ENCODE measurements at regions not wholly inside any gene's neighbourhood (a gene's known extent, or its start where the extent isn't known, plus 50 kb on each side); places are given as distances from the start of the nearest gene placed in this dataset.

DNA sequence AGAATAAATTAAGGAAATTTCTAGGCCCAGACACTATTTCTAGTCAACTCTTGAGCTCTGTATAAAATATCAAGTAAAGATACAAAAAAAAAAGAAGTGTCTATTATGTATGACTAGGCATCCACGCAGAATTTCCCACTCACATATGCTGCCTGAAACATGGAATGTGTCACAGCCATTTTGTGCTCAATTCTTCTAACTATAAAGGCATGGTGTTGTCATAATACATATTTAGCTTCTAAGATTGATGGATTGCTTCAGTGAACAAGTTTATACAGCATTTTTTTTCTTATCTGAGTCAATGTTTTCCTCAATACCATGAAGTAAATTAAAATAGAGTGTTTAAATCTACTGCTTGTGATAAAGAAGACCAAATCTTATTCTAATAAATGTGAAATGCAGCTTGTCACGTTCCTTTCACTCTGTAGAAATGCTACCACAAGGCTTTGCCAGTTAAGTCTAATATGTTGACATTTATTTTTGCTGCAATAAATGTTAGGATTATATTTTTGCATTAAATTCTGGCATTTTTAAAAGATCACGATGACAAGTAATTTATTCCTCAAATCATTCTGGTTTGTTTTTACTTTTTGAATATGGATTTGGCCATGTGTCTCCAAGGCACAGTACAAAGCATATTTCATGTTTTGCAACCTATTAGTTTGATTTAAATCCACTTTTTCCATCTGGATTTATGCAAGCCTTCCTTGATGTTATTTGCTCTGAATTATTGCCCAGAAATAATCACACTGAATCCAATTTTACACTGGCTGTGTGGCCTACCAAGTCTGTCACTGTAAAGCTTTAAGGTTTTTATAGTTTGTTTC, 1829.0 kb upstream of the PCDH7 start:
- no peak overlapping the region for H3K4me2 ChIP-seq (ENCODE audit: low read depth, low read length, poor library complexity, severe bottlenecking)
- no peak for DNase-seq
- H3K4me3 ChIP-seq (ENCODE audit: low read length), result no peak overlapping the region
- no peak overlapping the region for H2AFZ ChIP-seq (ENCODE audit: low read length)
- H3K9me3 ChIP-seq (ENCODE audit: low read length), result peaks cover 26% of the 10 kb centered on the region
- no peak overlapping the region for H3K27ac ChIP-seq (ENCODE audit: low read length)
- no peak overlapping the region for H3K9ac ChIP-seq (ENCODE audit: low read length)
- no peaks in the 10 kb centered on the region for H3K4me1 ChIP-seq (ENCODE audit: low read length)
- no peaks in the 10 kb centered on the region for H4K20me1 ChIP-seq (ENCODE audit: insufficient read depth, low read depth, low read length)
- H3K36me3 ChIP-seq (ENCODE audit: insufficient read depth, low read length), result no peaks in the 10 kb centered on the region
- H3K9me2 ChIP-seq (replicated peaks; ENCODE audit: insufficient read depth, low read length), result no peaks in the 10 kb centered on the region
- no peaks in the 10 kb centered on the region for H3K79me2 ChIP-seq (ENCODE audit: low read length)
- no peaks in the 10 kb centered on the region for H3K27me3 ChIP-seq (ENCODE audit: low read length)

DNA sequence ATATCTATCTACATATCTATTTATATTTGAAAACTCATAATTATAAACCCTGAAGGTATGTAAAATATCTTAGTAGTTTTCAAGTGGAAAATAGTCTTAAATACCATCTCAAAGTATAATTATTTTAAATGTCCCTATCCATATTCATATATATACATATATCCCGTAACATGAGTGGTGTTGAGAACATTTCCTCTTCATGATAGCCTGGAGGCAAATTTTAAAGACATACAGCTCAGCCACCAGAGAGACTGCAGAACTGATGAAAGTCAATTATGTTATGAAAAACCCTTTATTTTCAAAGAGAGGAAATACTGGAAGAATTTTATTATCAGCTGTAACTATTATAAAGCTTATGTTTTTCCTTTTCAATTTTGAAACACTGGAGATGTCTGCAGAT, 1806.7 kb upstream of the PCDH7 start:
- Histone ChIP-seq H3K36me3 (ENCODE audit: insufficient read depth, low read length) (no peaks in the 10 kb centered on the region), H3K27ac (ENCODE audit: low read length) (no peak overlapping the region), H3K9ac (ENCODE audit: low read length) (no peak overlapping the region), H3K4me2 (ENCODE audit: low read depth, low read length, poor library complexity, severe bottlenecking) (no peak overlapping the region), H3K79me2 (ENCODE audit: low read length) (no peaks in the 10 kb centered on the region), H4K20me1 (ENCODE audit: insufficient read depth, low read depth, low read length) (no peaks in the 10 kb centered on the region), H2AFZ (ENCODE audit: low read length) (no peak overlapping the region), H3K9me2 (replicated peaks; ENCODE audit: insufficient read depth, low read length) (no peaks in the 10 kb centered on the region), H3K9me3 (ENCODE audit: low read length) (peaks cover 13% of the 10 kb centered on the region), H3K27me3 (ENCODE audit: low read length) (no peaks in the 10 kb centered on the region), H3K4me1 (ENCODE audit: low read length) (no peaks in the 10 kb centered on the region), H3K4me3 (ENCODE audit: low read length) (no peak overlapping the region)
- DNase-seq, result no peak

DNA sequence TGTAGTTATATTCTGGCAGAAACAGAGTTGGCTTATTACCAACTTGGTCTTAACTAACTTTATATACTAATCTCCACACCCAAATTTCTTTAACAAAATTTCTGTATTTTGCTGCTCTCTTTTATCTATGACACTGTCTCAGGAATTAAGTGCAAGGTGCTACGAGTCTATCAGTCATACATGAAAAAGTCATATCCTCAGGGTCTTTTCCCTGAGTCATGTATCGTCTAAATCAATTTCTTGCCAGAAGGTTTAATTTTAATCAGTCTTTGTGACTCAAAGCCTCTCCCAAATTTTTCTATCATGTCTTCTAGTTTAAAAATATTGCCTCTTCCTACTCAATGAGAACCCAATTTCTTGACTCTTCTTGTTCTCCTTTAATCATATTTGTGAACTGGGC, 1803.6 kb upstream of the PCDH7 start:
- Histone ChIP-seq H3K36me3 (ENCODE audit: insufficient read depth, low read length) (no peaks in the 10 kb centered on the region), H2AFZ (ENCODE audit: low read length) (no peak overlapping the region), H3K9ac (ENCODE audit: low read length) (no peak overlapping the region), H3K9me2 (replicated peaks; ENCODE audit: insufficient read depth, low read length) (no peaks in the 10 kb centered on the region), H3K4me3 (ENCODE audit: low read length) (no peak overlapping the region), H3K4me2 (ENCODE audit: low read depth, low read length, poor library complexity, severe bottlenecking) (no peak overlapping the region), H3K27ac (ENCODE audit: low read length) (no peak overlapping the region), H3K4me1 (ENCODE audit: low read length) (no peaks in the 10 kb centered on the region), H3K27me3 (ENCODE audit: low read length) (no peaks in the 10 kb centered on the region), H3K9me3 (ENCODE audit: low read length) (peaks cover 13% of the 10 kb centered on the region), H4K20me1 (ENCODE audit: insufficient read depth, low read depth, low read length) (no peaks in the 10 kb centered on the region), H3K79me2 (ENCODE audit: low read length) (no peaks in the 10 kb centered on the region)
- DNase-seq, result no peak

GRCh38 chr4:28918871-28919270, 1801.3 kb upstream of the PCDH7 start:
- H3K4me3 ChIP-seq (ENCODE audit: low read length), result no peak overlapping the region
- no peaks in the 10 kb centered on the region for H3K27me3 ChIP-seq (ENCODE audit: low read length)
- no peak overlapping the region for H2AFZ ChIP-seq (ENCODE audit: low read length)
- DNase-seq, result no peak
- H3K9me3 ChIP-seq (ENCODE audit: low read length), result peaks cover 9% of the 10 kb centered on the region
- H3K27ac ChIP-seq (ENCODE audit: low read length), result no peak overlapping the region
- H4K20me1 ChIP-seq (ENCODE audit: insufficient read depth, low read depth, low read length), result no peaks in the 10 kb centered on the region
- H3K9ac ChIP-seq (ENCODE audit: low read length), result no peak overlapping the region
- H3K36me3 ChIP-seq (ENCODE audit: insufficient read depth, low read length), result no peaks in the 10 kb centered on the region
- H3K4me2 ChIP-seq (ENCODE audit: low read depth, low read length, poor library complexity, severe bottlenecking), result no peak overlapping the region
- no peaks in the 10 kb centered on the region for H3K4me1 ChIP-seq (ENCODE audit: low read length)
- no peaks in the 10 kb centered on the region for H3K79me2 ChIP-seq (ENCODE audit: low read length)
- no peaks in the 10 kb centered on the region for H3K9me2 ChIP-seq (replicated peaks; ENCODE audit: insufficient read depth, low read length)

GRCh38 chr4:28921886-28922285, 1798.3 kb upstream of the PCDH7 start:
- no peaks in the 10 kb centered on the region for H3K36me3 ChIP-seq (ENCODE audit: insufficient read depth, low read length)
- no peak overlapping the region for H3K4me2 ChIP-seq (ENCODE audit: low read depth, low read length, poor library complexity, severe bottlenecking)
- H3K79me2 ChIP-seq (ENCODE audit: low read length), result no peaks in the 10 kb centered on the region
- DNase-seq, result no peak
- H3K9me2 ChIP-seq (replicated peaks; ENCODE audit: insufficient read depth, low read length), result no peaks in the 10 kb centered on the region
- H3K9ac ChIP-seq (ENCODE audit: low read length), result no peak overlapping the region
- no peak overlapping the region for H3K27ac ChIP-seq (ENCODE audit: low read length)
- H3K9me3 ChIP-seq (ENCODE audit: low read length), result peaks cover 16% of the 10 kb centered on the region
- no peaks in the 10 kb centered on the region for H4K20me1 ChIP-seq (ENCODE audit: insufficient read depth, low read depth, low read length)
- H3K4me3 ChIP-seq (ENCODE audit: low read length), result no peak overlapping the region
- H3K27me3 ChIP-seq (ENCODE audit: low read length), result no peaks in the 10 kb centered on the region
- H3K4me1 ChIP-seq (ENCODE audit: low read length), result no peaks in the 10 kb centered on the region
- no peak overlapping the region for H2AFZ ChIP-seq (ENCODE audit: low read length)

GRCh38 chr4:28926156-28926555, 1794.0 kb upstream of the PCDH7 start:
- no peaks in the 10 kb centered on the region for H3K9me2 ChIP-seq (replicated peaks; ENCODE audit: insufficient read depth, low read length)
- H3K9ac ChIP-seq (ENCODE audit: low read length), result no peak overlapping the region
- no peaks in the 10 kb centered on the region for H4K20me1 ChIP-seq (ENCODE audit: insufficient read depth, low read depth, low read length)
- DNase-seq, result no peak
- H3K4me1 ChIP-seq (ENCODE audit: low read length), result no peaks in the 10 kb centered on the region
- no peaks in the 10 kb centered on the region for H3K36me3 ChIP-seq (ENCODE audit: insufficient read depth, low read length)
- no peak overlapping the region for H2AFZ ChIP-seq (ENCODE audit: low read length)
- H3K4me3 ChIP-seq (ENCODE audit: low read length), result no peak overlapping the region
- H3K4me2 ChIP-seq (ENCODE audit: low read depth, low read length, poor library complexity, severe bottlenecking), result no peak overlapping the region
- no peaks in the 10 kb centered on the region for H3K79me2 ChIP-seq (ENCODE audit: low read length)
- H3K27me3 ChIP-seq (ENCODE audit: low read length), result no peaks in the 10 kb centered on the region
- H3K27ac ChIP-seq (ENCODE audit: low read length), result no peak overlapping the region
- peaks cover 20% of the 10 kb centered on the region for H3K9me3 ChIP-seq (ENCODE audit: low read length)

DNA sequence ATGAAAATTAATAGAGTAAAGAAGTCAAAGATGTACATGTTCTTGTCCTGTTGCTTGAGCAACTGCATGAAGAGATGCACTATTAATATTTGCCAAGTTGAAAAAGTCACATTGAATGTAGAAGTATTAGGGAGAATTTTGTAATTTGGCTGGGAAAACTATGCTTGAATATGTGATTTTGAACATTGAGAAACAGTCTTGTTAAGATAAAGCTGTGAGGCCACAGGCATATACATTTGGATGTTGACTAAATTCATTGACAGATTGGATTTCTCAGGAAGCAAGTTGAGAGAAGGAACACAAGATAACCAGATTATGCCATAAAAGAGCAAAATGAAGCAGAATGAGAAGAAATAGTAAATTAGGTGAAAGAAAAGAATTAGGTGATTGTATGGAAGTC, 1777.5 kb upstream of the PCDH7 start:
- Histone ChIP-seq H3K79me2 (ENCODE audit: low read length) (no peaks in the 10 kb centered on the region), H3K4me2 (ENCODE audit: low read depth, low read length, poor library complexity, severe bottlenecking) (no peak overlapping the region), H4K20me1 (ENCODE audit: insufficient read depth, low read depth, low read length) (no peaks in the 10 kb centered on the region), H3K9ac (ENCODE audit: low read length) (no peak overlapping the region), H3K27me3 (ENCODE audit: low read length) (no peaks in the 10 kb centered on the region), H3K9me2 (replicated peaks; ENCODE audit: insufficient read depth, low read length) (no peaks in the 10 kb centered on the region), H3K27ac (ENCODE audit: low read length) (no peak overlapping the region), H3K9me3 (ENCODE audit: low read length) (peaks cover 29% of the 10 kb centered on the region), H2AFZ (ENCODE audit: low read length) (no peak overlapping the region), H3K4me3 (ENCODE audit: low read length) (no peak overlapping the region), H3K4me1 (ENCODE audit: low read length) (no peaks in the 10 kb centered on the region), H3K36me3 (ENCODE audit: insufficient read depth, low read length) (no peaks in the 10 kb centered on the region)
- no peak for DNase-seq

GRCh38 chr4:28947374-28947773, 1772.8 kb upstream of the PCDH7 start:
- no peak for DNase-seq
- Histone ChIP-seq H3K4me3 (ENCODE audit: low read length) (no peak overlapping the region), H3K36me3 (ENCODE audit: insufficient read depth, low read length) (no peaks in the 10 kb centered on the region), H3K27me3 (ENCODE audit: low read length) (no peaks in the 10 kb centered on the region), H3K9me2 (replicated peaks; ENCODE audit: insufficient read depth, low read length) (no peaks in the 10 kb centered on the region), H3K4me1 (ENCODE audit: low read length) (no peaks in the 10 kb centered on the region), H3K27ac (ENCODE audit: low read length) (no peak overlapping the region), H2AFZ (ENCODE audit: low read length) (no peak overlapping the region), H3K79me2 (ENCODE audit: low read length) (no peaks in the 10 kb centered on the region), H4K20me1 (ENCODE audit: insufficient read depth, low read depth, low read length) (no peaks in the 10 kb centered on the region), H3K4me2 (ENCODE audit: low read depth, low read length, poor library complexity, severe bottlenecking) (no peak overlapping the region), H3K9me3 (ENCODE audit: low read length) (peaks cover 21% of the 10 kb centered on the region), H3K9ac (ENCODE audit: low read length) (no peak overlapping the region)

Data from Karpas-422 (cell line).